Loucy (cell line): ENCODE measurements at regions not wholly inside any gene's neighbourhood (a gene's known extent, or its start where the extent isn't known, plus 50 kb on each side); places are given as distances from the start of the nearest gene placed in this dataset.

Experiments used
- H2AFZ ChIP-seq: fragments of 200-600 bp; sonication (generic); 2 replicates; pipeline ENCODE4 v1.6.0; 2016; ENCODE audit warnings: antibody characterized with exemption, mild to moderate bottlenecking, low read length, moderate library complexity
- H3F3A ChIP-seq: fragments of 200-600 bp; 2 replicates; pipeline ENCODE4 v1.6.0; 2016; ENCODE audit warnings: antibody characterized with exemption, low read depth, mild to moderate bottlenecking
- H3K27me3 ChIP-seq: fragments of 200-600 bp; sonication (generic); 2 replicates; pipeline ENCODE4 v1.6.1; 2014; ENCODE audit warnings: low read length, mild to moderate bottlenecking; ENCODE audit not compliant: insufficient read depth, poor library complexity, severe bottlenecking
- H3K36me3 ChIP-seq: fragments of 200-600 bp; sonication (generic); 2 replicates; pipeline ENCODE4 v1.6.1; 2016; ENCODE audit warnings: low read length; ENCODE audit not compliant: insufficient read depth
- H3K4me1 ChIP-seq: fragments of 200-600 bp; sonication (generic); 2 replicates; pipeline ENCODE4 v1.5.1; 2014; ENCODE audit warnings: low read length, mild to moderate bottlenecking; ENCODE audit not compliant: insufficient read depth, poor library complexity, severe bottlenecking
- H3K4me2 ChIP-seq: fragments of 200-600 bp; sonication (generic); 2 replicates; pipeline ENCODE4 v1.6.0; 2014; ENCODE audit warnings: antibody characterized with exemption, low read length, low read depth, mild to moderate bottlenecking; ENCODE audit not compliant: poor library complexity, severe bottlenecking
- H3K4me3 ChIP-seq: fragments of 200-600 bp; sonication (generic); 2 replicates; pipeline ENCODE4 v1.5.1; 2014; ENCODE audit warnings: low read length, mild to moderate bottlenecking, mixed read lengths; ENCODE audit not compliant: poor library complexity, severe bottlenecking
- H3K79me2 ChIP-seq: fragments of 200-600 bp; sonication (generic); 2 replicates; pipeline ENCODE4 v1.6.1; 2014; ENCODE audit warnings: low read length; ENCODE audit not compliant: insufficient read depth
- H3K9ac ChIP-seq: fragments of 200-600 bp; sonication (generic); 2 replicates; pipeline ENCODE4 v1.6.0; 2014; ENCODE audit warnings: mild to moderate bottlenecking, low read depth, low read length, moderate library complexity; ENCODE audit not compliant: poor library complexity, severe bottlenecking
- H3K9me2 ChIP-seq: fragments of 200-600 bp; sonication (generic); replicated peaks from 2 replicates; pipeline ENCODE4 v1.6.1; 2016; ENCODE audit warnings: low read depth, low read length, mixed read lengths
- H3K9me3 ChIP-seq: fragments of 200-600 bp; sonication (generic); 2 replicates; pipeline ENCODE4 v1.6.1; 2014; ENCODE audit warnings: mild to moderate bottlenecking, antibody characterized with exemption, low read length, low read depth; ENCODE audit not compliant: insufficient read depth
- H4K20me1 ChIP-seq: fragments of 200-600 bp; sonication (generic); 2 replicates; pipeline ENCODE4 v1.6.0; 2014; ENCODE audit warnings: antibody characterized with exemption, low read length, mild to moderate bottlenecking; ENCODE audit not compliant: insufficient read depth, poor library complexity, severe bottlenecking
- CTCF ChIP-seq: fragments of 200-600 bp; sonication (generic); conservative IDR thresholded peaks from 2 replicates; pipeline ENCODE4 v1.5.1; 2014; ENCODE audit warnings: mild to moderate bottlenecking, antibody characterized with exemption, low read length
- EZH2phosphoT487 ChIP-seq: fragments of 200-600 bp; IDR thresholded peaks from 2 replicates; pipeline ENCODE4 v1.6.1; 2018; ENCODE audit warnings: antibody characterized with exemption, mild to moderate bottlenecking, moderate library complexity, borderline replicate concordance

GRCh38 chr13:76016799-76017400, 380.8 kb downstream of the LMO7 start:
- Histone ChIP-seq H3K4me2 (no peak overlapping the region), H3K36me3 (no peaks in the 10 kb centered on the region), H3K9ac (no peak overlapping the region), H3K79me2 (no peaks in the 10 kb centered on the region), H3K27me3 (no peaks in the 10 kb centered on the region), H3K4me3 (no peak overlapping the region), H3K9me3 (no peaks in the 10 kb centered on the region), H3K4me1 (no peaks in the 10 kb centered on the region), H4K20me1 (no peaks in the 10 kb centered on the region), H2AFZ (0 out of 2 replicates have a peak overlapping the region, but pooled peaks have one; percentile 19), H3F3A (no peaks in the 10 kb centered on the region), H3K9me2 (no peaks in the 10 kb centered on the region)
- TF ChIP-seq CTCF (peak; percentile 76), EZH2phosphoT487 (no peak)

- no peaks in the 10 kb centered on the region for H3K4me1 ChIP-seq
- H3K27me3 ChIP-seq, result no peaks in the 10 kb centered on the region
- H3K79me2 ChIP-seq, result no peaks in the 10 kb centered on the region
- H4K20me1 ChIP-seq, result no peaks in the 10 kb centered on the region
- no peaks in the 10 kb centered on the region for H3K36me3 ChIP-seq
- H3K4me3 ChIP-seq, result no peak overlapping the region
- H3K9ac ChIP-seq, result no peak overlapping the region
- H2AFZ ChIP-seq, result no peak overlapping the region
- H3K4me2 ChIP-seq, result no peak overlapping the region
- no peaks in the 10 kb centered on the region for H3K9me3 ChIP-seq
- H3F3A ChIP-seq, result no peaks in the 10 kb centered on the region
- TF ChIP-seq CTCF, result no peak
- no peaks in the 10 kb centered on the region for H3K9me2 ChIP-seq
Observed at GRCh38 chr13:76014406-76015318, 378.5 kb downstream of the LMO7 start.

- Histone ChIP-seq H3F3A (no peaks in the 10 kb centered on the region), H3K79me2 (no peaks in the 10 kb centered on the region), H3K4me2 (no peak overlapping the region), H3K4me3 (no peak overlapping the region), H3K9ac (no peak overlapping the region), H2AFZ (no peak overlapping the region), H3K9me2 (no peaks in the 10 kb centered on the region), H4K20me1 (no peaks in the 10 kb centered on the region), H3K36me3 (no peaks in the 10 kb centered on the region), H3K9me3 (no peaks in the 10 kb centered on the region), H3K27me3 (no peaks in the 10 kb centered on the region), H3K4me1 (no peaks in the 10 kb centered on the region)
- TF ChIP-seq EZH2phosphoT487 (no peak), CTCF (no peak)
Observed at GRCh38 chr13:76012091-76012721, 376.1 kb downstream of the LMO7 start.
